Right hindlimb (tissue), 1 donor: ENCODE measurements at regions not wholly inside any gene's neighbourhood (a gene's known extent, or its start where the extent isn't known, plus 50 kb on each side); places are given as distances from the start of the nearest gene placed in this dataset.
"Not testable (repeated sequence)": the region's sequence is repeated elsewhere in the genome, so short reads cannot be mapped to it uniquely, and the experiment has no call there.

Source experiments
- DNase-seq: peaks from one replicate; pipeline ENCODE4 v3.0.0-alpha.2; 2018

GRCh38 chr5:17367256-17367840, 130.7 kb upstream of the TAF11L2 start:
- DNase-seq: no peak

- no peak for DNase-seq
Observed at GRCh38 chr5:17370651-17371050, 127.4 kb upstream of the TAF11L2 start.

GRCh38 chr5:17373406-17373805, 124.6 kb upstream of the TAF11L2 start:
- DNase-seq: no peak

- DNase-seq: no peak
Observed at GRCh38 chr5:17373814-17374556, 124.0 kb upstream of the TAF11L2 start.

DNA sequence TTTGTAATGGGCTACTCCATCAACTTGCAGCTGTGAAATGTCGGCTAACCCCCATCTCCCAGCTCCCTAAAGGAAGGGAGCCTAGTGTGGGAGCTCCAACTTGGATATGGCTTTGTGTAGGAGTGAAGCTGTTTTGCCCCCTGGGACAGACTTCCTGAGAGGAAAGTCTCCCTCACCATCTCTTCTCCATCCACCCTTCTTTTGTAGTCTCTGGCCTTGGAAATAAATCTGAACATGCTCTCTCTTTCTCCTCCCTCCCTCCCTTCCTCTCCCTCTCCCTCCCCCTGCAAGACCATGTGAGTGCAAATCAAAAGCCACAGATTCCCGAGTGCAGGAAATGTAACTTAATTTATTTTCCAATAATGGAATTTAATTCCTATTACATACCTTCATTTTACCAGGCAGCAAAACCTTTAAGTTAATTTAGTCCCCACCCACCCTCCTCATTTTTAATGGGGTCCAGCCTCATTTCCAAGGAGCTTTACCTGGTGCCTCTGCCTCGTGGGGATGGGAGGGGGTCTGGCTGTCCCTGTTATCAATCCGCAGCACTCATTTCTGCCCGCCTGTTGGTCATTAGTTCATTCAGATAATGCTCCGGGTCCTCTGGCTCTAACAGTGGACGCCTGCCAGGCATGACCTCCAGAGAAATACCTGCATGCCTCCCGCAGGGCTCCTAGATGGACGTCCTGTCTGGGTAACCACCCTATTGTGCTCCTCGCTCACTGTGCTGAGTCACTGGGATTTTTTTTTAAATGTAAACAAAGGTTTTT, 122.9 kb upstream of the TAF11L2 start:
- no peak for DNase-seq

DNA sequence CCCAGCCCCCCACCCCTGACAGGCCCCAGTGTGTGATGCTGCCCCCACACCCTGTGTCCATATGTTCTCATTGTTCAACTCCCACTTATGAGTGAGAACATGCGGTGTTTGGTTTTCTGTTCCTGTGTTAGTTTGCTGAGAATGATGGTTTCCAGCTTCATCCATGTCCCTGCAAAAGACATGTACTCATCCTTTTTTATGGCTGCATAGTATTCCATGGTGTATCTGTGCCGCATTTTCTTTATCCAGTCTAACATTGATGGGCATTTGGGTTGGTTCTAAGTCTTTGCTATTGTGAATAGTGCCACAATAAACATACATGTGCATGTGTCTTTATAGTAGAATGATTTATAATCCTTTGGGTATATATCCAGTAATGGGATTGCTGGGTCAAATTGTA, 122.1 kb upstream of the TAF11L2 start:
- DNase-seq: not testable (repeated sequence)

GRCh38 chr5:17378346-17378997, 119.6 kb upstream of the TAF11L2 start:
- no peak for DNase-seq

DNA sequence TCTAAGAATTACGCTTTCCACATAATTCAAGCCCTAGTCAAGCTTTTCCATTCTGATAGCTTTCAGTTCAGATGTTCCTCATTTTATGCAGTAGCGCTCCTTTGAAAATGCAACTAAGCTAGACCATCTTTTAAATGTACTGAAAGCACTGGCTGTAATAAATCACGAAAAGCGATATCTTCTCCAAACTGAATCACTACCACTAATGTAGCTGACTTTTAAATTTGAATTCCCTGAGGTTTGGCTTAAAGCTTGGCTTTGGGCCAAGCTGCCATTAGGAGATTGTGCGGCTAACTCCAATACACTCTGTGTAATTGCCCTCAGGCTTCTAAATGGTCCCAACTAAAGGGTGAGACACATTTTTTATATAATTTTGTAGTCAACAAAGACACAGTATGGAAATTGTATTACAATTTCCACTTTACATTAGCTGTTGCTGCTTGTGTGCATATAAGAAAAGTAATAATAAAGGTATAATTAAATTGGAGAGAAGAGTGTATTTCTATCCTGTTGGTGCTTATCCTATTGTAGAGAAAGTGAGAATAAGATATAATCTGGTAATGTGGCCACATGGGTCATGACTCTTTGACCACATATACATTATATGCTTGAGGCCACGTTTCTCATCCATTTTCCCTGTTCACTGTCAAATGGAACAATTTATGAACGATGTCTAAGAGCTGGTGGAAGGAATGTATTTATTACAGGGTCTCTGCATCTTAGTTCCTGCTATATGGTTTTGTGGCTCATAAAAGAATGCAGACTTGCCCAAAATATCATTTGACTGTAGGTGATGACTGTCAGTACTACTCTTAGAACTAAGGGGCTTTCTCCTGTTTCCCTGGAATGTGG, 118.7 kb upstream of the TAF11L2 start:
- DNase-seq: no peak

DNA sequence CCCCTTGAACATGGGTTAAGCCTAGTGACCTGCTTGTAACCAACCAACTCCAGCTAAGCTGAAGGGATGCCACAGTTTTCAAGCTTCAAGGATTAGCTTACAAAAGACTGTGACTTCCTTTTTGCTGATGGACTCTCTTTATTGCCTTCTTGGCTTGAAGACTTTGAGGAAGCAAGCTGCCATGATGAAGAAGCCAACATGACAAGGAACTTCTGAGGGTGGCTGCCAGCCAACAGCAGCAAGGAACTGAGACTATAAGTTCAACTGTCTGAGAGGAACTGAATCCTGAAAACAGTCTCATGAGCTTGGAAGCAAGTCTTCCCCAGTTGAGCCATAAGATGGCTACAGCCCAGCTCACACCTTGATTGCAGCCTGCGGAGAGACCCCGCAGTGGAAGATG, 116.1 kb upstream of the TAF11L2 start:
- DNase-seq: no peak

GRCh38 chr5:17383526-17383925, 114.5 kb upstream of the TAF11L2 start:
- DNase-seq: no peak

GRCh38 chr5:17384181-17384580, 113.8 kb upstream of the TAF11L2 start:
- no peak for DNase-seq

DNA sequence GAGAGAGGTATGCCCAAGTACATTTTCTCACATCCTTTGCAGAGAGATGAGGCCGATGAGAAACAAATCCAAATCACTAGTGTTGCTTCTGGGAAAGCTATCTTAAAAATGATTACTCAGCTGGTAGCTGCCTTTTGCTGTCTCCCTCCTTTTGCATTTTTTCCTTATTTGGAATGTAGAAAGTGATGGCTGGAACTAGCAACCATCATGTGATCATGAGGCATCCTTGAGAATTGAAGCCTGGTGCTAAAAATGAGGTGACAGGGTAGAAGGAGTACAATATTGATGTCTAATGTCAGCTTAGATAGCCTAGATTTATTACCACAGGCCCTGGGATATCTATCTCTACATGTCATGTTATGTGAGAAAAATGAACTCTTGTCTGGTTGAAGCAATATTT, 109.3 kb upstream of the TAF11L2 start:
- DNase-seq: no peak

DNA sequence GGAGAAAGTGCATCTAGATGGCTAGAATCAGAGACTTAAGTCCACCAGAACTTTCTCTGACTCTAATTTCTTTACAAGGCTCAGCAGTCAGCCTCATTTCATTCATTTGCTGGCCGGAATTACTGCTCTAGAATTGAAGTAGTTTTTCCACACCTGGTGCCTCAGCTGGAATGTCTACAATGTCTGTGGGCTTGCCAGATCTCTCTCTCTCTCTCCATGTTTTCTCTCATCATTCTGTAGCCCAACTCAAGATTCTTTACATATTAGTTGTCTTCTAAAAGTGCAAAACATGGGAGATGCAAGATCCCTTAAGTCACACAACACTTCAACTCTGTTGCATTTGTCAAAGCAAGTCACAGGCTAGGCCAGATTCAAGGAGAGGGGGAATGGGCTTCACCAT, 103.9 kb upstream of the TAF11L2 start:
- no peak for DNase-seq

GRCh38 chr5:17395106-17395880, 102.7 kb upstream of the TAF11L2 start:
- no peak for DNase-seq

DNA sequence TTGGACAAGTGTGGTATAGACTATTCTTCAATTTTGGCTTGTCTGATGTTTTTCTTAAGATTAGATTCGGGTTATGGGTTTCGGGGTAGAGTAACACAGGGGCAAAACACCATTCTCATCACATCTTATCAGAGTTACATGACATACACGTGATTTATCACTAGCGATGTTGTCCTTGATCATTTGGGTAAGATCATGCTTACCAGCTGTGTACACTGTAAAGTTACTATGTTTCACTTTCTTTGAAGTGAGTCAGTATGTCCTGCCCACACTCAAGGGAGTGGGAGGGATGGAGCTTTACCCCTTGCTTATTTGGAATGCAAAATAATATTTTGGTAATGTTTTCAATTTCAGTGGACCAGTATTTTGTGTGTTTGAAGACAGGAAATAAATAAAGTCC, 101.8 kb upstream of the TAF11L2 start:
- DNase-seq: no peak

- no peak for DNase-seq
Observed at GRCh38 chr5:17398431-17398830, 99.6 kb upstream of the TAF11L2 start.

DNA sequence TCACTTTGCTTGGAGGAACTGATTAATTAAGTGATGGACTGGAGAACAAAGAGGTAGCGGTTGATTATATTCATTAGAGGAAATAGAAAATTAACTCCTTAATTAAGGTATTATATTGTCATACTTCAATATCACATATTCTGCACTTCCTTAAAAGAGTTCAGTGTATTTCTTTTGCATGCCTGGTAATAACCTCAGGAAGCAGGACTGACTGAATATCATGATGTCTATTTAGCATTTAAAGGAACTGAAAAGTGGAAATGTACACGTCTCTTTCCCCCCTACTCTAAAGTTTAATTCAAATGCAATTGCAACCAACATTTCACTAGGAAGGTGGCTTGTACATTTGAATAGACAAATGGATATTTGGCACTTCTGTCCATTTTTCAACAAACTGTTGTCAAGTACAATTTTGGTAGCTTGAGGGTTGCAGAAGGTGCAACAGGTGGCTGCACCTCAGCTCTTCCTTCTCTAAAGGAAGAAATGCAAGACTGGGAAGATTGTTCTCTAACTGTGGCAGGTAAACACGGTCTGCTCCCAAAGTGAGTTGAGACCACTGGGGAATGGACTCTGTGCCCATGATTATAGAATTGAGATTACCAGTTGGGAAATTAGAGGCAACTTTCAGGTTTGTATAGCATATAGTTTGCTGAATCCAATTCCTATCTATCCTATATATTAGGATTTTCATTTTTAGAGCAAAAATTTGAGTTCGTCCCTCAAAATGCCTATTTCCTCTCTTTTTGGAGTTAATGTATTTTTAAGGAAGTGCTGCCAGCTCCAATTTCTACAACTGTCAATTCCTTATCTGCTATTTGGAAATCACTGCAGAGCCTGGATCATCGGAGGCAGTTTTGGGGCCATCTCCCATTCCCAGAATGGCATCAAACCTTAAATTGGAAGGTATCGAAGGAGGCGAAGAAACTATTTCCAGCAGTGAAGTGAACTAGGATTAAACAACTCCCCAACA, 98.9 kb upstream of the TAF11L2 start:
- DNase-seq: no peak

DNA sequence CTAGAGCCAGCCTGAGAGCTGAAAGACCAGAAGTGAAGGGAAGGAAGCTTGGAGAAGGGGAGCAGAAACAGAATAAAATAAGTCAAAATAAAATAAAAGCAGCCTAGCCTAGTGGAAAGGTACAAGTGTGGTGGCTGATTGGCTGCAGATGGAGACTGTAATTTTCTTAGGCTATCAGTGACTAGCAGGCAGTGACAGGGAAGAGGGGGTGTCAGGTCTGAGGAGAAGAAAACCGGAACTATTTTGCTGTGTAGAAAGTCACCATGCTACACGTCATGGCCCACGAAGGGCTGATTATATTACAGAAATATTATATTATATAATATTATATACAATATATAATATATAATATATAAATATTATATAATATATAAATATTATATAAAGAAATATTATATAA, 98.1 kb upstream of the TAF11L2 start:
- no peak for DNase-seq

DNA sequence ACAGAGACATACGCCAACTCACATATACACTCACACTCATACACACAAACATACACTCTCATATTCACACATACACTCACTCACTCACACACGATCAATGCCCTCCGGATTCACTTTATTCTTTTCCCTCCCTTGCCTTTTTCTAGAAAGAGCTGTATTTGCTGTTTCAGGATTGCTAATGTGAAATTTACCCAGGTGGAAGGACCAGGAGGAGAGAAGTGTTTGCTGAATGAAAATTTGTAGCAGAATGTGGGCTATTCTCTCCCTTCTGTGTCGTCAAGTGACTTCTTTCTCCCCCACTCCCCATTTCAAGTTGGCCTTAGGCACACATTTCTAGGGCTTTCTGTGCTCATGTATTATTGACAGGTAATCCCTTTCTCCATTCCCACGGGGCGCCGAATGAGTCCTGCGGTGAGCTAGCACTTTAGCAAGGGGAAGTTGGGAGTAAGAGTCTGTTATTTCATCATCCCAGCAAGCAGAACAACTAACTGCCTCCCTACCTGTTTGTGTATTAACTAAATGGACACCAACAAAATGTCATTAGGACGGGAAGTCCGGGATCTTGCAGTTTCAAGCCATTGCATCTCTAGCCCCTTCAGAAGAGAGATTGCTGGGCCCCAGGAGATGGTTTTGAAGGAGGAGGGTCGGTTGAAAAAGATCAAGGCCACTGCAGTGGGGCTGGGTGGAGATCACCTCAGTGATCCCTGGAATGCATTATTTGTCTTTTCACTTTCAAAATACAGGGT, 97.1 kb upstream of the TAF11L2 start:
- DNase-seq: no peak
